Limb (tissue), 2 donors: ENCODE measurements at regions not wholly inside any gene's neighbourhood (a gene's known extent, or its start where the extent isn't known, plus 50 kb on each side); places are given as distances from the start of the nearest gene placed in this dataset.

ENCODE experiments used
- DNase-seq, 2 donors: peaks; one replicate each; pipeline ENCODE4 v3.0.0-alpha.2; 2016; ENCODE audit errors: extremely low spot score in 2 of 2

GRCh38 chr3:56899078-56899477 is 97.3 kb upstream of the ARHGEF3 start:
- DNase-seq: no peak

- DNase-seq: no peak
Measured at GRCh38 chr3:56896357-56896756, 94.6 kb upstream of the ARHGEF3 start.

- DNase-seq: no peak
Measured at GRCh38 chr3:56894881-56895431, 93.2 kb upstream of the ARHGEF3 start.

GRCh38 chr3:56890448-56891091 is 88.8 kb upstream of the ARHGEF3 start:
- DNase-seq: no peak

- no peak for DNase-seq
Measured at GRCh38 chr3:56889131-56889530, 87.4 kb upstream of the ARHGEF3 start.

- DNase-seq: no peak
Measured at GRCh38 chr3:56887402-56888025, 85.8 kb upstream of the ARHGEF3 start.

- DNase-seq: no peak
Measured at GRCh38 chr3:56886314-56886713, 84.6 kb upstream of the ARHGEF3 start.

- no peak for DNase-seq
Measured at GRCh38 chr3:56885879-56886278, 84.1 kb upstream of the ARHGEF3 start.

- no peak for DNase-seq
Measured at GRCh38 chr3:56885453-56885852, 83.7 kb upstream of the ARHGEF3 start.

- no peak for DNase-seq
Measured at GRCh38 chr3:56884387-56884786, 82.6 kb upstream of the ARHGEF3 start.

GRCh38 chr3:56883828-56884227 is 82.1 kb upstream of the ARHGEF3 start:
- no peak for DNase-seq

GRCh38 chr3:56882896-56883295 is 81.1 kb upstream of the ARHGEF3 start:
- no peak for DNase-seq

- DNase-seq: no peak
Measured at GRCh38 chr3:56881841-56882240, 80.1 kb upstream of the ARHGEF3 start.

GRCh38 chr3:56880720-56881575 is 79.2 kb upstream of the ARHGEF3 start:
- DNase-seq: no peak

- peak in 1 of 2 donors; percentile 51 for DNase-seq
Measured at GRCh38 chr3:56879436-56880215, 77.9 kb upstream of the ARHGEF3 start.

GRCh38 chr3:56878074-56878473 is 76.3 kb upstream of the ARHGEF3 start:
- peak; percentile 43 to 51 for DNase-seq

GRCh38 chr3:56876916-56877315 is 75.2 kb upstream of the ARHGEF3 start:
- DNase-seq: no peak

GRCh38 chr3:56874269-56874668 is 72.5 kb upstream of the ARHGEF3 start:
- no peak for DNase-seq

GRCh38 chr3:56870436-56870835 is 68.7 kb upstream of the ARHGEF3 start:
- DNase-seq: no peak

- no peak for DNase-seq
Measured at GRCh38 chr3:56869157-56869889, 67.6 kb upstream of the ARHGEF3 start.

- no peak for DNase-seq
Measured at GRCh38 chr3:56868706-56869105, 67.0 kb upstream of the ARHGEF3 start.
